Endothelial cell of umbilical vein (primary cell): ENCODE measurements at regions not wholly inside any gene's neighbourhood (a gene's known extent, or its start where the extent isn't known, plus 50 kb on each side); places are given as distances from the start of the nearest gene placed in this dataset.

Experiments
- BruUV-seq: library from RNA; stranded (reverse); fragments of 400-500 nt; replicated peaks from 2 replicates; lab custom pipeline; 2021; lab: Mats Ljungman, UMichigan
- CTCF ChIA-PET: fragments of 300-600, 350-600 bp; sonication (Branson Sonifier 250); formaldehyde crosslinking; loops from one replicate; lab custom pipeline; 2021; ENCODE audit warnings: antibody characterized with exemption, inconsistent platforms; lab: Charles Lee
- POLR2A ChIA-PET: fragments of 300-600, 350-600 bp; sonication (Branson Sonifier 250); formaldehyde crosslinking; loops from one replicate; lab custom pipeline; 2021; ENCODE audit warnings: antibody characterized with exemption, inconsistent platforms; lab: Charles Lee
- DNase-seq: peaks from one replicate; pipeline ENCODE4 v3.0.0-alpha.2; 2011; ENCODE audit warnings: low read depth, low spot score
- FAIRE-seq: peaks from 2 replicates; lab custom pipeline; 2011; peaks lifted over from hg19 to GRCh38; lab: Jason Lieb, UNC
- H2AFZ ChIP-seq: 2 replicates; pipeline ENCODE4 v1.6.0; 2012; ENCODE audit warnings: low read depth, low read length, control low read depth, inconsistent platforms
- H3K27ac ChIP-seq: 2 replicates; pipeline ENCODE4 v1.5.1; 2011; ENCODE audit warnings: low read depth, mild to moderate bottlenecking, control low read depth, low read length, moderate library complexity; ENCODE audit not compliant: insufficient read depth
- H3K27me3 ChIP-seq, 2 experiments: 2 replicates each; pipeline versions ENCODE4 v1.6.0 to v1.6.1; 2011; ENCODE audit warnings: low read length in 2 of 2, mixed read lengths in 1 of 2; ENCODE audit not compliant: control insufficient read depth in 2 of 2, insufficient read depth in 2 of 2
- H3K36me3 ChIP-seq, 2 experiments: 2 replicates in 1 of 2; 3 replicates in 1 of 2; pipeline ENCODE4 v1.5.1; 2011; ENCODE audit warnings: low read length in 2 of 2, mild to moderate bottlenecking in 1 of 2, moderate library complexity in 1 of 2; ENCODE audit not compliant: control insufficient read depth in 2 of 2, insufficient read depth in 2 of 2; ENCODE audit errors: extremely low read depth in 1 of 2
- H3K4me1 ChIP-seq: 3 replicates; pipeline ENCODE4 v1.5.1; 2011; ENCODE audit warnings: mild to moderate bottlenecking, low read length; ENCODE audit not compliant: control insufficient read depth, insufficient read depth; ENCODE audit errors: extremely low read depth
- H3K4me2 ChIP-seq: 2 replicates; pipeline ENCODE4 v1.6.1; 2011; ENCODE audit warnings: low read length, control low read depth, mixed read lengths; ENCODE audit not compliant: insufficient read depth
- H3K4me3 ChIP-seq, 3 experiments: fragments of 200-600 bp in 1 of 3; sonication (generic), shearing (Covaris generic) in 1 of 3; replicated peaks in 1 of 3; 2 replicates each; pipeline ENCODE4 v1.5.1; 2011 to 2016; ENCODE audit warnings: control low read depth in 3 of 3, low read length in 3 of 3, mild to moderate bottlenecking in 2 of 3, inconsistent platforms in 1 of 3, low read depth in 1 of 3, moderate library complexity in 1 of 3; ENCODE audit not compliant: insufficient read depth in 1 of 3
- H3K79me2 ChIP-seq: 2 replicates; pipeline ENCODE4 v1.6.0; 2012; ENCODE audit warnings: low read length, inconsistent platforms; ENCODE audit not compliant: control insufficient read depth, insufficient read depth
- H3K9ac ChIP-seq: replicated peaks from 2 replicates; pipeline ENCODE3; 2011; ENCODE audit warnings: low read length, control low read depth; ENCODE audit not compliant: insufficient read depth; ENCODE audit errors: extremely low read depth
- H3K9me1 ChIP-seq: replicated peaks from 3 replicates; pipeline ENCODE4 v1.6.0; 2011; ENCODE audit warnings: mild to moderate bottlenecking, low read length; ENCODE audit not compliant: control insufficient read depth, insufficient read depth; ENCODE audit errors: extremely low read depth
- H3K9me3 ChIP-seq: replicated peaks from 2 replicates; pipeline ENCODE4 v1.5.1; 2012; ENCODE audit warnings: low read length, inconsistent platforms; ENCODE audit not compliant: control insufficient read depth, insufficient read depth
- H4K20me1 ChIP-seq: replicated peaks from 2 replicates; pipeline ENCODE3; 2011; ENCODE audit warnings: mild to moderate bottlenecking, low read length; ENCODE audit not compliant: control insufficient read depth, insufficient read depth; ENCODE audit errors: extremely low read depth
- EZH2 ChIP-seq: IDR thresholded peaks from 2 replicates; pipeline ENCODE4 v1.6.1; 2012; ENCODE audit warnings: borderline replicate concordance, low read depth, mild to moderate bottlenecking, moderate library complexity, low read length, inconsistent platforms; ENCODE audit not compliant: severe bottlenecking
- FOS ChIP-seq: IDR thresholded peaks from 2 replicates; pipeline ENCODE4 v1.6.1; 2011; ENCODE audit warnings: mild to moderate bottlenecking, low read length, moderate library complexity, borderline replicate concordance; ENCODE audit not compliant: insufficient read depth
- GATA2 ChIP-seq: IDR thresholded peaks from 2 replicates; pipeline ENCODE4 v1.7.0; 2011; ENCODE audit warnings: low read depth, mild to moderate bottlenecking, moderate library complexity, mixed read lengths, low read length; ENCODE audit not compliant: insufficient read length, insufficient read depth
- JUN ChIP-seq: IDR thresholded peaks from 2 replicates; pipeline ENCODE4 v1.6.1; 2011; ENCODE audit warnings: borderline replicate concordance, low read depth; ENCODE audit not compliant: insufficient read length, insufficient read depth
- MYC ChIP-seq: IDR thresholded peaks from one replicate; pipeline ENCODE4 v1.6.1; 2011; ENCODE audit warnings: mild to moderate bottlenecking, low read depth, low read length
- POLR2A ChIP-seq: IDR thresholded peaks from 2 replicates; pipeline ENCODE4 v1.6.1; 2012; ENCODE audit warnings: low read depth, mild to moderate bottlenecking, control low read depth, low read length
- POLR2AphosphoS5 ChIP-seq: IDR thresholded peaks from 2 replicates; pipeline ENCODE4 v1.6.1; 2012; ENCODE audit warnings: low read depth, mild to moderate bottlenecking, control low read depth, low read length, moderate library complexity; ENCODE audit not compliant: insufficient read depth
- dilution Hi-C: fragments of 300-500 bp; cut with MboI; formaldehyde crosslinking; loops from one replicate; pipeline ENCODE4 v1.15.0; 2019; ENCODE audit warnings: low sequenced_read_pairs; ENCODE audit not compliant: extremely low pct_ligation_motif_present
- intact Hi-C: fragments of 100-400 bp; cut with micrococcal nuclease; formaldehyde crosslinking; loops from one replicate; pipeline ENCODE4 v1.10.0; 2022
- TF ChIP-seq, protein P1 (sequence below): IDR thresholded peaks from 2 replicates; pipeline ENCODE4 v1.6.1; 2011; ENCODE audit not compliant: insufficient read depth, insufficient read length
- TF ChIP-seq, protein P2 (sequence below), 2 donors: IDR thresholded peaks; 1 replicate in 1 of 2; 2 replicates in 1 of 2; pipeline ENCODE4 v1.5.1; 2011; ENCODE audit warnings: low read length in 2 of 2, mild to moderate bottlenecking in 2 of 2, moderate library complexity in 2 of 2, control low read depth in 1 of 2, inconsistent platforms in 1 of 2, low read depth in 1 of 2; ENCODE audit not compliant: insufficient read depth in 1 of 2; ENCODE audit errors: extremely low read depth in 1 of 2

DNA sequence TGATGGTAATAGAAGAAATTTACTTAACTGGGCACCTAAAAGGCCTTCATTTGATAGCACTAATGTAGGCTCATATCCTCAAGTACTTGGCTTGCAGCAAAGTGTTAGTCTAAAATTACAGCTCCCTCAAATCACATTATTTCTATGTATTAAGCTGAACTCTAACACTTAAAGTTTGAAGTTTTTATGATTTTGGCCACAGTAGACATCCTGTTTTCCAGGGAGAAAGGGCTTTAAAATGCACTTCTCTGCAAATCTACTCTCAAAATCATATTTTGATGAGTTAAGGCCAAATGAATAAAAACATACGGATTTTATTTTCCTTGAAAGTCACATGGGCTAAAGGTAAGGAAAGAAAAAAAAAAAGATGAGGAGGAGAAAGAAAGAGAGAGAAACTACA, 575.5 kb downstream of the PLPP3 start:
- dilution Hi-C loops = no loop called here
- intact Hi-C loops = no loop called here
- no peaks in the 10 kb centered on the region for H4K20me1 ChIP-seq
- no peaks in the 10 kb centered on the region for H3K4me1 ChIP-seq
- no peaks in the 10 kb centered on the region for H3K36me3 ChIP-seq
- no peak for TF ChIP-seq FOS
- TF ChIP-seq, protein P1, sequence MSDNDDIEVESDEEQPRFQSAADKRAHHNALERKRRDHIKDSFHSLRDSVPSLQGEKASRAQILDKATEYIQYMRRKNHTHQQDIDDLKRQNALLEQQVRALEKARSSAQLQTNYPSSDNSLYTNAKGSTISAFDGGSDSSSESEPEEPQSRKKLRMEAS = no peak
- no peak for TF ChIP-seq GATA2
- no peak for TF ChIP-seq POLR2AphosphoS5
- TF ChIP-seq MYC = no peak
- no peak for TF ChIP-seq POLR2A
- TF ChIP-seq, protein P2, sequence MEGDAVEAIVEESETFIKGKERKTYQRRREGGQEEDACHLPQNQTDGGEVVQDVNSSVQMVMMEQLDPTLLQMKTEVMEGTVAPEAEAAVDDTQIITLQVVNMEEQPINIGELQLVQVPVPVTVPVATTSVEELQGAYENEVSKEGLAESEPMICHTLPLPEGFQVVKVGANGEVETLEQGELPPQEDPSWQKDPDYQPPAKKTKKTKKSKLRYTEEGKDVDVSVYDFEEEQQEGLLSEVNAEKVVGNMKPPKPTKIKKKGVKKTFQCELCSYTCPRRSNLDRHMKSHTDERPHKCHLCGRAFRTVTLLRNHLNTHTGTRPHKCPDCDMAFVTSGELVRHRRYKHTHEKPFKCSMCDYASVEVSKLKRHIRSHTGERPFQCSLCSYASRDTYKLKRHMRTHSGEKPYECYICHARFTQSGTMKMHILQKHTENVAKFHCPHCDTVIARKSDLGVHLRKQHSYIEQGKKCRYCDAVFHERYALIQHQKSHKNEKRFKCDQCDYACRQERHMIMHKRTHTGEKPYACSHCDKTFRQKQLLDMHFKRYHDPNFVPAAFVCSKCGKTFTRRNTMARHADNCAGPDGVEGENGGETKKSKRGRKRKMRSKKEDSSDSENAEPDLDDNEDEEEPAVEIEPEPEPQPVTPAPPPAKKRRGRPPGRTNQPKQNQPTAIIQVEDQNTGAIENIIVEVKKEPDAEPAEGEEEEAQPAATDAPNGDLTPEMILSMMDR (IDR thresholded peaks at IDR 0.05; ENCODE audit: extremely low read depth in 1 of 2, insufficient read depth in 1 of 2, low read depth in 1 of 2, low read length in 2 of 2) = no peak
- no peak for TF ChIP-seq EZH2
- TF ChIP-seq JUN = no peak
- no peaks in the 10 kb centered on the region for H3K9me3 ChIP-seq
- no peak overlapping the region for H3K27ac ChIP-seq
- H3K27me3 ChIP-seq = no peaks in the 10 kb centered on the region
- ChIA-PET POLR2A (no interaction called here), CTCF (interaction anchor here (1.4 kb wide), 1 partner anchor 12 kb away, joined by 3 read pairs; no protein-coding TSS in a partner anchor)
- FAIRE-seq (no peak), DNase-seq (no peak)
- no peak overlapping the region for H3K9ac ChIP-seq
- no peaks in the 10 kb centered on the region for H3K79me2 ChIP-seq
- no TSS peak for BruUV-seq
- H3K4me2 ChIP-seq = no peak overlapping the region
- no peaks in the 10 kb centered on the region for H3K9me1 ChIP-seq
- H3K4me3 ChIP-seq = no peak overlapping the region
- no peak overlapping the region for H2AFZ ChIP-seq
